ENCODE measurements at regions not wholly inside any gene's neighbourhood (a gene's known extent, or its start where the extent isn't known, plus 50 kb on each side); places are given as distances from the start of the nearest gene placed in this dataset.

- H3K27ac Mint-ChIP-seq, result no peak overlapping the region
- peaks cover 19% of the 10 kb centered on the region for H3K27me3 Mint-ChIP-seq (ENCODE audit: low read depth)
- ATAC-seq, result no peak
- no peaks in the 10 kb centered on the region for H3K9me3 Mint-ChIP-seq
- ChIA-PET POLR2A (no interaction called here), CTCF (no interaction called here)
- no peak for TF ChIP-seq NR3C1 (CRISPR knock-in tag; conservative IDR thresholded peaks at IDR 0.05; ENCODE audit: low read depth)
- TF ChIP-seq, protein P1, sequence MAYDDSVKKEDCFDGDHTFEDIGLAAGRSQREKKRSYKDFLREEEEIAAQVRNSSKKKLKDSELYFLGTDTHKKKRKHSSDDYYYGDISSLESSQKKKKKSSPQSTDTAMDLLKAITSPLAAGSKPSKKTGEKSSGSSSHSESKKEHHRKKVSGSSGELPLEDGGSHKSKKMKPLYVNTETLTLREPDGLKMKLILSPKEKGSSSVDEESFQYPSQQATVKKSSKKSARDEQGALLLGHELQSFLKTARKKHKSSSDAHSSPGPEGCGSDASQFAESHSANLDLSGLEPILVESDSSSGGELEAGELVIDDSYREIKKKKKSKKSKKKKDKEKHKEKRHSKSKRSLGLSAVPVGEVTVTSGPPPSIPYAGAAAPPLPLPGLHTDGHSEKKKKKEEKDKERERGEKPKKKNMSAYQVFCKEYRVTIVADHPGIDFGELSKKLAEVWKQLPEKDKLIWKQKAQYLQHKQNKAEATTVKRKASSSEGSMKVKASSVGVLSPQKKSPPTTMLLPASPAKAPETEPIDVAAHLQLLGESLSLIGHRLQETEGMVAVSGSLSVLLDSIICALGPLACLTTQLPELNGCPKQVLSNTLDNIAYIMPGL (CRISPR knock-in tag; IDR thresholded peaks at IDR 0.05), result no peak
- no peak for TF ChIP-seq USF1 (CRISPR knock-in tag; IDR thresholded peaks at IDR 0.05)
- no peak for TF ChIP-seq NFYB (CRISPR knock-in tag; conservative IDR thresholded peaks at IDR 0.05; ENCODE audit: low read depth)
- TF ChIP-seq, protein P2, sequence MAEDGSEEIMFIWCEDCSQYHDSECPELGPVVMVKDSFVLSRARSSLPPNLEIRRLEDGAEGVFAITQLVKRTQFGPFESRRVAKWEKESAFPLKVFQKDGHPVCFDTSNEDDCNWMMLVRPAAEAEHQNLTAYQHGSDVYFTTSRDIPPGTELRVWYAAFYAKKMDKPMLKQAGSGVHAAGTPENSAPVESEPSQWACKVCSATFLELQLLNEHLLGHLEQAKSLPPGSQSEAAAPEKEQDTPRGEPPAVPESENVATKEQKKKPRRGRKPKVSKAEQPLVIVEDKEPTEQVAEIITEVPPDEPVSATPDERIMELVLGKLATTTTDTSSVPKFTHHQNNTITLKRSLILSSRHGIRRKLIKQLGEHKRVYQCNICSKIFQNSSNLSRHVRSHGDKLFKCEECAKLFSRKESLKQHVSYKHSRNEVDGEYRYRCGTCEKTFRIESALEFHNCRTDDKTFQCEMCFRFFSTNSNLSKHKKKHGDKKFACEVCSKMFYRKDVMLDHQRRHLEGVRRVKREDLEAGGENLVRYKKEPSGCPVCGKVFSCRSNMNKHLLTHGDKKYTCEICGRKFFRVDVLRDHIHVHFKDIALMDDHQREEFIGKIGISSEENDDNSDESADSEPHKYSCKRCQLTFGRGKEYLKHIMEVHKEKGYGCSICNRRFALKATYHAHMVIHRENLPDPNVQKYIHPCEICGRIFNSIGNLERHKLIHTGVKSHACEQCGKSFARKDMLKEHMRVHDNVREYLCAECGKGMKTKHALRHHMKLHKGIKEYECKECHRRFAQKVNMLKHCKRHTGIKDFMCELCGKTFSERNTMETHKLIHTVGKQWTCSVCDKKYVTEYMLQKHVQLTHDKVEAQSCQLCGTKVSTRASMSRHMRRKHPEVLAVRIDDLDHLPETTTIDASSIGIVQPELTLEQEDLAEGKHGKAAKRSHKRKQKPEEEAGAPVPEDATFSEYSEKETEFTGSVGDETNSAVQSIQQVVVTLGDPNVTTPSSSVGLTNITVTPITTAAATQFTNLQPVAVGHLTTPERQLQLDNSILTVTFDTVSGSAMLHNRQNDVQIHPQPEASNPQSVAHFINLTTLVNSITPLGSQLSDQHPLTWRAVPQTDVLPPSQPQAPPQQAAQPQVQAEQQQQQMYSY (CRISPR knock-in tag; IDR thresholded peaks at IDR 0.05), result no peak
- no peak for TF ChIP-seq RORB (CRISPR knock-in tag; IDR thresholded peaks at IDR 0.05)
- no peaks in the 10 kb centered on the region for H3K36me3 Mint-ChIP-seq
- peaks cover 10% of the 10 kb centered on the region for H3K4me1 Mint-ChIP-seq
- no peak for DNase-seq (ENCODE audit: low spot score)
- H3K4me3 Mint-ChIP-seq, result no peak overlapping the region
Measured at GRCh38 chr10:108582888-108583287, 1340.4 kb downstream of the XPNPEP1 start.

GRCh38 chr10:108582387-108582786 lies 1340.9 kb downstream of the XPNPEP1 start:
- DNase-seq (ENCODE audit: low spot score) (no peak), ATAC-seq (no peak)
- TF ChIP-seq RORB (CRISPR knock-in tag; IDR thresholded peaks at IDR 0.05) (no peak), ZNF219 (CRISPR knock-in tag; IDR thresholded peaks at IDR 0.05; ENCODE audit: borderline replicate concordance) (no peak), RELA (CRISPR knock-in tag; IDR thresholded peaks at IDR 0.05; ENCODE audit: borderline replicate concordance) (no peak), FOXP1 (CRISPR knock-in tag; IDR thresholded peaks at IDR 0.05; ENCODE audit: borderline replicate concordance) (no peak), HMGA2 (CRISPR knock-in tag; IDR thresholded peaks at IDR 0.05) (no peak), FOXJ3 (CRISPR knock-in tag; IDR thresholded peaks at IDR 0.05; ENCODE audit: borderline replicate concordance) (no peak), JUN (CRISPR knock-in tag; IDR thresholded peaks at IDR 0.05) (no peak), NFE2L1 (CRISPR knock-in tag; IDR thresholded peaks at IDR 0.05) (no peak), TCF7 (CRISPR knock-in tag; IDR thresholded peaks at IDR 0.05; ENCODE audit: low read depth) (no peak), ZNF138 (CRISPR knock-in tag; conservative IDR thresholded peaks at IDR 0.05) (no peak), PRRX2 (CRISPR knock-in tag; IDR thresholded peaks at IDR 0.05) (no peak), SMAD3 (CRISPR knock-in tag; IDR thresholded peaks at IDR 0.05; ENCODE audit: borderline replicate concordance) (no peak), MYBL2 (CRISPR knock-in tag; IDR thresholded peaks at IDR 0.05) (no peak)
- Mint-ChIP-seq H3K36me3 (no peaks in the 10 kb centered on the region), H3K27ac (no peak overlapping the region), H3K4me1 (peaks cover 10% of the 10 kb centered on the region), H3K9me3 (no peaks in the 10 kb centered on the region), H3K4me3 (no peak overlapping the region), H3K27me3 (ENCODE audit: low read depth) (peaks cover 14% of the 10 kb centered on the region)
- POLR2A ChIA-PET, result no interaction called here
- CTCF ChIA-PET, result no interaction called here

DNA sequence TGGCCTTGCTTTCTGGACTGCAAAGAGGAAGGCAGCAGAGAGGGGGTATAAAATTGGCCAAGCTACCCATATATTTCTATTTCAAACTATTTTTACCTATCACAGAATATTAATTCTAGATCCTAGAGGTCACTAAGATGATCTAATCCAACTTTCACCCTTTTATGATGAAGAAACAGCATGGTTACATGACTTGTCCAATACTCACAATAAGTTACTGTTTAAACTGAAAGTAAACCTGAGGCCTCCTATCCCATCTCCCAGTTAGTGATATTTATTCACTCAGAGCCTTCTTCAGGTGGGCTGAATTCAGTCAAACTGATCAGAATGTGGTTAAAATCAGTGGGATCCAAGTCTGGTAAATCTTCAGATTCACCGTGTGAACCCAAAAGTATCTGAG lies 1345.1 kb downstream of the XPNPEP1 start:
- Mint-ChIP-seq H3K4me3 (no peak overlapping the region), H3K27ac (no peak overlapping the region), H3K9me3 (no peaks in the 10 kb centered on the region), H3K36me3 (no peaks in the 10 kb centered on the region), H3K4me1 (peaks cover 7% of the 10 kb centered on the region; the same call in 1 of the 2 replicates), H3K27me3 (ENCODE audit: low read depth) (peaks cover 9% of the 10 kb centered on the region)
- DNase-seq (ENCODE audit: low spot score) (no peak), ATAC-seq (no peak)
- no peak for TF ChIP-seq FOXP1 (CRISPR knock-in tag; IDR thresholded peaks at IDR 0.05; ENCODE audit: borderline replicate concordance)
- no peak for TF ChIP-seq ZNF512 (CRISPR knock-in tag; IDR thresholded peaks at IDR 0.05; ENCODE audit: borderline replicate concordance)
- POLR2A ChIA-PET, result interaction anchor here (0.6 kb wide), 1 partner anchor 9 kb away, joined by 3 read pairs; no protein-coding TSS in a partner anchor
- CTCF ChIA-PET, result no interaction called here

Measured in WTC11 (cell line).